ENCODE measurements at regions not wholly inside any gene's neighbourhood (a gene's known extent, or its start where the extent isn't known, plus 50 kb on each side); places are given as distances from the start of the nearest gene placed in this dataset.

GRCh38 chr2:163389838-163390237 is 346.0 kb downstream of the FIGN start:
- POLR2A ChIA-PET: no interaction called here
- Histone ChIP-seq H3K9me3 (ENCODE audit: control extremely low read depth in 1 of 3, control insufficient read depth in 2 of 3, insufficient read depth in 1 of 3, low read length in 2 of 3) (no peaks in the 10 kb centered on the region), H3K36me3 (replicated peaks in 1 of 2; ENCODE audit: control extremely low read depth in 1 of 2, control insufficient read depth in 1 of 2, extremely low read depth in 1 of 2, insufficient read depth in 2 of 2, low read length in 1 of 2) (no peaks in the 10 kb centered on the region), H3K79me2 (ENCODE audit: control insufficient read depth, insufficient read depth, low read length) (no peaks in the 10 kb centered on the region), H3K4me1 (ENCODE audit: control insufficient read depth in 2 of 2, insufficient read depth in 2 of 2, low read length in 2 of 2) (no peaks in the 10 kb centered on the region), H2AFZ (ENCODE audit: insufficient read depth, low read depth, low read length, poor library complexity, severe bottlenecking) (no peak overlapping the region), H3K27me3 (replicated peaks in 1 of 4; ENCODE audit: control extremely low read depth in 1 of 4, control insufficient read depth in 3 of 4, insufficient read depth in 4 of 4, low read length in 3 of 4) (no peaks in the 10 kb centered on the region), H3K9ac (ENCODE audit: low read length) (no peak overlapping the region), H4K20me1 (ENCODE audit: control insufficient read depth, insufficient read depth, low read length, poor library complexity, severe bottlenecking) (no peaks in the 10 kb centered on the region), H3K4me2 (replicated peaks; ENCODE audit: low read depth, low read length, poor library complexity, severe bottlenecking) (no peak overlapping the region), H3K4me3 (ENCODE audit: control extremely low read depth in 1 of 5, extremely low read depth in 1 of 5, insufficient read depth in 1 of 5, low read depth in 2 of 5, low read length in 4 of 5) (no peak overlapping the region), H3K27ac (ENCODE audit: low read length in 2 of 2) (no peak overlapping the region)
- Mint-ChIP-seq H3K27me3 (no peaks in the 10 kb centered on the region), H3K9me3 (ENCODE audit: insufficient read depth) (no peaks in the 10 kb centered on the region), H3K27ac (no peak overlapping the region), H3K4me3 (no peak overlapping the region), H3K4me1 (no peaks in the 10 kb centered on the region)
- DNase-seq: no peak
- TF ChIP-seq EZH2 (IDR thresholded peaks at IDR 0.05; ENCODE audit: borderline replicate concordance, insufficient read depth, low read depth, low read length, poor library complexity, severe bottlenecking) (no peak), CTCF (IDR thresholded peaks at IDR 0.05) (no peak)
- ATAC-seq (ENCODE audit: low read depth): no peak
- CTCF ChIA-PET: no interaction called here
- intact Hi-C loops (cut with micrococcal nuclease): no loop called here
- WGBS (ENCODE audit: insufficient coverage): no CpG with 5 or more reads among the region's 2 CpGs

GRCh38 chr2:163375472-163375871 is 360.3 kb downstream of the FIGN start:
- Mint-ChIP-seq H3K4me3 (no peak overlapping the region), H3K4me1 (no peaks in the 10 kb centered on the region), H3K27ac (no peak overlapping the region), H3K27me3 (no peaks in the 10 kb centered on the region), H3K9me3 (ENCODE audit: insufficient read depth) (peaks cover 3% of the 10 kb centered on the region)
- Histone ChIP-seq H3K4me1 (ENCODE audit: control insufficient read depth in 2 of 2, insufficient read depth in 2 of 2, low read length in 2 of 2) (no peaks in the 10 kb centered on the region), H3K4me3 (ENCODE audit: control extremely low read depth in 1 of 5, extremely low read depth in 1 of 5, insufficient read depth in 1 of 5, low read depth in 2 of 5, low read length in 4 of 5) (no peak overlapping the region), H4K20me1 (ENCODE audit: control insufficient read depth, insufficient read depth, low read length, poor library complexity, severe bottlenecking) (no peaks in the 10 kb centered on the region), H3K27me3 (replicated peaks in 1 of 4; ENCODE audit: control extremely low read depth in 1 of 4, control insufficient read depth in 3 of 4, insufficient read depth in 4 of 4, low read length in 3 of 4) (no peaks in the 10 kb centered on the region), H3K9me3 (ENCODE audit: control extremely low read depth in 1 of 3, control insufficient read depth in 2 of 3, insufficient read depth in 1 of 3, low read length in 2 of 3) (no peaks in the 10 kb centered on the region), H3K4me2 (replicated peaks; ENCODE audit: low read depth, low read length, poor library complexity, severe bottlenecking) (no peak overlapping the region), H3K79me2 (ENCODE audit: control insufficient read depth, insufficient read depth, low read length) (no peaks in the 10 kb centered on the region), H3K9ac (ENCODE audit: low read length) (no peak overlapping the region), H3K27ac (ENCODE audit: low read length in 2 of 2) (no peak overlapping the region), H3K36me3 (replicated peaks in 1 of 2; ENCODE audit: control extremely low read depth in 1 of 2, control insufficient read depth in 1 of 2, extremely low read depth in 1 of 2, insufficient read depth in 2 of 2, low read length in 1 of 2) (no peaks in the 10 kb centered on the region), H2AFZ (ENCODE audit: insufficient read depth, low read depth, low read length, poor library complexity, severe bottlenecking) (no peak overlapping the region)
- TF ChIP-seq EZH2 (IDR thresholded peaks at IDR 0.05; ENCODE audit: borderline replicate concordance, insufficient read depth, low read depth, low read length, poor library complexity, severe bottlenecking) (no peak), CTCF (IDR thresholded peaks at IDR 0.05) (no peak)
- no peak for DNase-seq
- intact Hi-C loops (cut with micrococcal nuclease): no loop called here
- POLR2A ChIA-PET: no interaction called here
- 90% methylated on average over 2 of the region's 2 CpGs for WGBS (ENCODE audit: insufficient coverage)
- CTCF ChIA-PET: no interaction called here
- ATAC-seq (ENCODE audit: low read depth): no peak
